Stimulated activated CD8-positive, alpha-beta memory T cell treated with anti-CD3 and anti-CD28 coated beads, Interleukin-7, amount 100 ng/mL, for 4 hours (primary cell): ENCODE measurements at regions not wholly inside any gene's neighbourhood (a gene's known extent, or its start where the extent isn't known, plus 50 kb on each side); places are given as distances from the start of the nearest gene placed in this dataset.

ENCODE experiments used
- DNase-seq, 2 donors: peaks; one replicate each; pipeline ENCODE4 v3.0.0-alpha.2; 2020; ENCODE audit warnings: low read depth in 2 of 2

- DNase-seq: no peak
Observed at GRCh38 chr15:69576948-69577351, 124.3 kb downstream of the RPLP1 start.

- DNase-seq: no peak
Observed at GRCh38 chr15:69577397-69577796, 124.8 kb downstream of the RPLP1 start.

GRCh38 chr15:69578252-69578651 lies 125.6 kb downstream of the RPLP1 start:
- no peak for DNase-seq

- no peak for DNase-seq
Observed at GRCh38 chr15:69578787-69579583, 126.4 kb downstream of the RPLP1 start.

GRCh38 chr15:69579950-69580618 lies 127.5 kb downstream of the RPLP1 start:
- DNase-seq: no peak

GRCh38 chr15:69583626-69584025 lies 131.0 kb downstream of the RPLP1 start:
- DNase-seq: no peak

GRCh38 chr15:69585937-69586336 lies 133.3 kb downstream of the RPLP1 start:
- no peak for DNase-seq

- DNase-seq: no peak
Observed at GRCh38 chr15:69586721-69587120, 134.1 kb downstream of the RPLP1 start.

GRCh38 chr15:69587723-69588426 lies 135.3 kb downstream of the RPLP1 start:
- DNase-seq: no peak

- DNase-seq: no peak
Observed at GRCh38 chr15:69590201-69590710, 137.6 kb downstream of the RPLP1 start.

GRCh38 chr15:69590932-69591524 lies 138.4 kb downstream of the RPLP1 start:
- DNase-seq: no peak

- DNase-seq: no peak
Observed at GRCh38 chr15:69591905-69592508, 139.4 kb downstream of the RPLP1 start.

GRCh38 chr15:69592954-69593353 lies 140.3 kb downstream of the RPLP1 start:
- no peak for DNase-seq

- DNase-seq: no peak
Observed at GRCh38 chr15:69593488-69593887, 140.9 kb downstream of the RPLP1 start.

- DNase-seq: no peak
Observed at GRCh38 chr15:69593981-69594966, 141.7 kb downstream of the RPLP1 start.

GRCh38 chr15:69595009-69595791 lies 142.6 kb downstream of the RPLP1 start:
- no peak for DNase-seq

GRCh38 chr15:69597061-69597592 lies 144.5 kb downstream of the RPLP1 start:
- no peak for DNase-seq

- no peak for DNase-seq
Observed at GRCh38 chr15:69599271-69599670, 146.7 kb downstream of the RPLP1 start.

GRCh38 chr15:69600556-69601085 lies 148.0 kb downstream of the RPLP1 start:
- DNase-seq: no peak
